H1 (cell line): ENCODE measurements at regions not wholly inside any gene's neighbourhood (a gene's known extent, or its start where the extent isn't known, plus 50 kb on each side); places are given as distances from the start of the nearest gene placed in this dataset.

Experiments
- CTCF ChIA-PET: fragments of 300-600 bp; sonication (Branson Sonifier 250); formaldehyde crosslinking; loops from one replicate; lab custom pipeline; 2021; ENCODE audit not compliant: partially characterized antibody; lab: Charles Lee
- POLR2A ChIA-PET: fragments of 300-600 bp; sonication (Branson Sonifier 250); formaldehyde crosslinking; loops from one replicate; lab custom pipeline; 2021; ENCODE audit warnings: inconsistent platforms; ENCODE audit not compliant: partially characterized antibody; lab: Charles Lee
- DNase-seq, 2 experiments: peaks; one replicate each; pipeline versions ENCODE4 v3.0.0 to v3.0.0-alpha.2; 2010 to 2022; ENCODE audit warnings: low spot score in 2 of 2, low read depth in 1 of 2, mixed read lengths in 1 of 2
- FAIRE-seq: peaks from 2 replicates; lab custom pipeline; 2011; peaks lifted over from hg19 to GRCh38; lab: Jason Lieb, UNC
- H2AFZ ChIP-seq: 2 replicates; pipeline ENCODE4 v1.8.1; 2012; ENCODE audit warnings: low read length, inconsistent platforms
- H2AK5ac ChIP-seq: 2 replicates; pipeline ENCODE4 v1.6.1; 2013; ENCODE audit warnings: low read depth, low read length
- H2BK120ac ChIP-seq: replicated peaks from 2 replicates; pipeline ENCODE3; 2013; ENCODE audit warnings: low read depth, low read length, inconsistent platforms
- H2BK12ac ChIP-seq: 2 replicates; pipeline ENCODE4 v1.6.1; 2013; ENCODE audit warnings: low read depth, low read length
- H2BK15ac ChIP-seq: 2 replicates; pipeline ENCODE4 v1.6.1; 2013; ENCODE audit warnings: low read length
- H2BK20ac ChIP-seq: 2 replicates; pipeline ENCODE4 v1.6.1; 2013; ENCODE audit warnings: low read length
- H2BK5ac ChIP-seq: 2 replicates; pipeline ENCODE4 v1.6.1; 2013; ENCODE audit warnings: low read depth, low read length
- H3K14ac ChIP-seq: 2 replicates; pipeline ENCODE4 v1.6.1; 2013; ENCODE audit warnings: inconsistent platforms; ENCODE audit not compliant: insufficient read length
- H3K18ac ChIP-seq: 2 replicates; pipeline ENCODE4 v1.6.1; 2013; ENCODE audit warnings: low read length; ENCODE audit errors: extremely low read depth
- H3K23ac ChIP-seq: 2 replicates; pipeline ENCODE4 v1.6.1; 2013; ENCODE audit warnings: inconsistent platforms; ENCODE audit not compliant: insufficient read length
- H3K23me2 ChIP-seq: 2 replicates; pipeline ENCODE4 v1.6.1; 2013; ENCODE audit warnings: low read depth, low read length
- H3K27ac ChIP-seq: 2 replicates; pipeline ENCODE4 v1.6.1; 2011; ENCODE audit warnings: low read depth, low read length, inconsistent platforms
- H3K27me3 ChIP-seq, 4 experiments: replicated peaks in 1 of 4; 1 replicate in 1 of 4; 2 replicates in 3 of 4; pipeline versions ENCODE4 v1.6.1 to v1.8.1; 2011 to 2013; ENCODE audit warnings: low read length in 3 of 4, mild to moderate bottlenecking in 3 of 4, inconsistent platforms in 2 of 4, mixed read lengths in 2 of 4, moderate library complexity in 1 of 4; ENCODE audit not compliant: control insufficient read depth in 3 of 4, insufficient read depth in 3 of 4; ENCODE audit errors: extremely low read depth in 1 of 4
- H3K36me3 ChIP-seq, 4 experiments: 2 replicates each; pipeline versions ENCODE4 v1.6.1 to v1.8.1; 2011 to 2013; ENCODE audit warnings: mild to moderate bottlenecking in 4 of 4, low read length in 3 of 4, moderate library complexity in 2 of 4, control low read depth in 1 of 4, inconsistent platforms in 1 of 4; ENCODE audit not compliant: insufficient read depth in 4 of 4, control insufficient read depth in 2 of 4
- H3K4ac ChIP-seq: replicated peaks from 2 replicates; pipeline ENCODE3; 2013; ENCODE audit warnings: low read length, low read depth, mixed read lengths, inconsistent platforms; ENCODE audit not compliant: insufficient read length
- H3K4me1 ChIP-seq, 4 experiments: replicated peaks in 1 of 4; 1 replicate in 1 of 4; 2 replicates in 3 of 4; pipeline versions ENCODE4 v1.6.1 to v1.8.1; 2011 to 2013; ENCODE audit warnings: low read length in 3 of 4, inconsistent platforms in 2 of 4, mixed read lengths in 1 of 4; ENCODE audit not compliant: insufficient read depth in 4 of 4, control insufficient read depth in 3 of 4
- H3K4me2 ChIP-seq, 2 experiments: 2 replicates each; pipeline versions ENCODE4 v1.6.1 to v1.8.1; 2011 to 2013; ENCODE audit warnings: low read depth in 2 of 2, low read length in 2 of 2, control low read depth in 1 of 2, inconsistent platforms in 1 of 2, mild to moderate bottlenecking in 1 of 2; ENCODE audit not compliant: insufficient read depth in 1 of 2
- H3K4me3 ChIP-seq, 4 experiments: fragments of 200-600, 300-600 bp in 1 of 4; sonication (generic), shearing (Covaris generic), sonication (Bioruptor Twin) in 1 of 4; 2 replicates each; pipeline versions ENCODE4 v1.5.1 to v1.8.1; 2011 to 2016; ENCODE audit warnings: low read length in 4 of 4, low read depth in 3 of 4, control low read depth in 2 of 4, inconsistent platforms in 2 of 4, mild to moderate bottlenecking in 2 of 4, mixed read lengths in 1 of 4, moderate library complexity in 1 of 4; ENCODE audit not compliant: insufficient read depth in 2 of 4; ENCODE audit errors: extremely low read depth in 1 of 4
- H3K56ac ChIP-seq: replicated peaks from 2 replicates; pipeline ENCODE3; 2013; ENCODE audit warnings: low read depth, mild to moderate bottlenecking, mixed read lengths, low read length, inconsistent platforms; ENCODE audit not compliant: insufficient read length
- H3K79me1 ChIP-seq: 2 replicates; pipeline ENCODE4 v1.6.1; 2013; ENCODE audit warnings: low read depth, low read length, control low read depth
- H3K79me2 ChIP-seq, 2 experiments: 2 replicates each; pipeline versions ENCODE4 v1.6.1 to v1.8.1; 2012 to 2013; ENCODE audit warnings: low read length in 2 of 2, mild to moderate bottlenecking in 2 of 2, inconsistent platforms in 1 of 2; ENCODE audit not compliant: insufficient read depth in 2 of 2, control insufficient read depth in 1 of 2
- H3K9ac ChIP-seq, 4 experiments: replicated peaks in 1 of 4; 1 replicate in 1 of 4; 2 replicates in 3 of 4; pipeline versions ENCODE4 v1.6.1 to v1.8.1; 2011 to 2013; ENCODE audit warnings: low read depth in 3 of 4, low read length in 3 of 4, control low read depth in 2 of 4, mild to moderate bottlenecking in 2 of 4, moderate library complexity in 2 of 4, inconsistent platforms in 1 of 4; ENCODE audit errors: extremely low read depth in 1 of 4
- H3K9me3 ChIP-seq, 2 experiments: 2 replicates each; pipeline versions ENCODE4 v1.6.1 to v1.8.1; 2012 to 2013; ENCODE audit warnings: mild to moderate bottlenecking in 2 of 2, moderate library complexity in 2 of 2, control low read depth in 1 of 2, inconsistent platforms in 1 of 2, low read depth in 1 of 2, low read length in 1 of 2, mixed read lengths in 1 of 2; ENCODE audit not compliant: insufficient read depth in 2 of 2
- H4K20me1 ChIP-seq, 2 experiments: replicated peaks in 1 of 2; 2 replicates each; pipeline versions ENCODE3 to v1.8.1; 2011 to 2013; ENCODE audit warnings: inconsistent platforms in 2 of 2, low read length in 2 of 2, mild to moderate bottlenecking in 1 of 2; ENCODE audit not compliant: insufficient read depth in 2 of 2, control insufficient read depth in 1 of 2
- H4K5ac ChIP-seq: 2 replicates; pipeline ENCODE4 v1.6.1; 2013; ENCODE audit warnings: low read length, low read depth, mixed read lengths, inconsistent platforms; ENCODE audit not compliant: insufficient read length
- H4K8ac ChIP-seq: 2 replicates; pipeline ENCODE4 v1.8.0; 2013; ENCODE audit warnings: mild to moderate bottlenecking, moderate library complexity, low read length, inconsistent platforms; ENCODE audit not compliant: insufficient read depth; ENCODE audit errors: extremely low read depth
- H4K91ac ChIP-seq: replicated peaks from 2 replicates; pipeline ENCODE3; 2013; ENCODE audit warnings: low read length, mixed read lengths, inconsistent platforms; ENCODE audit not compliant: insufficient read length
- ATF2 ChIP-seq: IDR thresholded peaks from 2 replicates; pipeline ENCODE4 v1.6.1; 2012; ENCODE audit warnings: low read length, inconsistent platforms
- BRCA1 ChIP-seq: IDR thresholded peaks from 2 replicates; pipeline ENCODE4 v1.6.1; 2012; ENCODE audit warnings: low read depth, low read length, improper control_type of control experiment
- CHD1 ChIP-seq: IDR thresholded peaks from 2 replicates; pipeline ENCODE4 v1.6.1; 2012; ENCODE audit warnings: low read depth, low read length, improper control_type of control experiment
- GABPA ChIP-seq: IDR thresholded peaks from 2 replicates; pipeline ENCODE4 v1.6.1; 2011; ENCODE audit warnings: mild to moderate bottlenecking, low read length, moderate library complexity, borderline replicate concordance; ENCODE audit not compliant: insufficient read depth
- MAFK ChIP-seq: IDR thresholded peaks from 2 replicates; pipeline ENCODE4 v1.6.1; 2012; ENCODE audit warnings: low read depth, mild to moderate bottlenecking, improper control_type of control experiment, low read length
- SP2 ChIP-seq: IDR thresholded peaks from 2 replicates; pipeline ENCODE4 v1.6.1; 2012; ENCODE audit warnings: mild to moderate bottlenecking, low read length, inconsistent platforms
- TBP ChIP-seq: IDR thresholded peaks from 2 replicates; pipeline ENCODE4 v1.6.1; 2011; ENCODE audit warnings: low read depth, low read length, improper control_type of control experiment
- YY1 ChIP-seq: IDR thresholded peaks from 2 replicates; pipeline ENCODE4 v1.6.1; 2011; ENCODE audit warnings: low read depth, mild to moderate bottlenecking, low read length
- ZNF274 ChIP-seq: IDR thresholded peaks from 2 replicates; pipeline ENCODE4 v1.7.0; 2012; ENCODE audit warnings: low read length, borderline replicate concordance; ENCODE audit errors: extremely low read depth
- WGBS, 2 experiments: shearing (Covaris generic) in 1 of 2; methylation state at CpG; one replicate each; pipeline versions ENCODE4 v1.1.6 to v1.1.7; 2013 to 2015; ENCODE audit warnings: low lambda C conversion rate in 2 of 2, mixed read lengths in 2 of 2, inconsistent platforms in 1 of 2, low coverage in 1 of 2, missing lambda C conversion rate in 1 of 2; ENCODE audit not compliant: insufficient replicate concordance in 2 of 2, insufficient coverage in 1 of 2, insufficient read length in 1 of 2; ENCODE audit errors: extremely low coverage in 1 of 2, missing lambda C conversion rate in 1 of 2; 5-methylcytosine and 5-hydroxymethylcytosine counted together

- H3K4me2 ChIP-seq, result no peak overlapping the region
- H2BK20ac ChIP-seq, result no peak overlapping the region
- H4K8ac ChIP-seq, result no peak overlapping the region
- no peak for TF ChIP-seq YY1
- no peak for TF ChIP-seq TBP
- TF ChIP-seq CHD1, result no peak
- TF ChIP-seq SP2, result no peak
- no peak for TF ChIP-seq GABPA
- TF ChIP-seq BRCA1, result no peak
- no peak for TF ChIP-seq ATF2
- TF ChIP-seq ZNF274, result no peak
- TF ChIP-seq MAFK, result no peak
- no peak overlapping the region for H2BK15ac ChIP-seq
- H3K9ac ChIP-seq, result no peak overlapping the region
- no peak overlapping the region for H3K27ac ChIP-seq
- FAIRE-seq (no peak), DNase-seq (no peak)
- H3K23ac ChIP-seq, result no peak overlapping the region
- WGBS, 2 experiments, result 84% methylated on average over 1 of the region's 1 CpG; no CpG with 5 or more reads in 1 of the 2 experiments
- no peak overlapping the region for H3K18ac ChIP-seq
- no peak overlapping the region for H2AFZ ChIP-seq
- H2BK5ac ChIP-seq, result no peak overlapping the region
- H3K9me3 ChIP-seq, result no peaks in the 10 kb centered on the region
- H3K36me3 ChIP-seq, result no peaks in the 10 kb centered on the region
- no peak overlapping the region for H4K91ac ChIP-seq
- H3K4ac ChIP-seq, result no peak overlapping the region
- H3K56ac ChIP-seq, result no peak overlapping the region
- H3K79me1 ChIP-seq, result no peaks in the 10 kb centered on the region
- H2BK12ac ChIP-seq, result no peak overlapping the region
- H2BK120ac ChIP-seq, result no peak overlapping the region
- no peaks in the 10 kb centered on the region for H3K4me1 ChIP-seq
- POLR2A ChIA-PET, result interaction anchor here (0.7 to 1.2 kb wide), 2 partner anchors 16 to 124 kb away, joined by 3 to 7 read pairs; no protein-coding TSS in a partner anchor
- no peaks in the 10 kb centered on the region for H3K23me2 ChIP-seq
- H3K14ac ChIP-seq, result no peak overlapping the region
- H4K20me1 ChIP-seq, result no peaks in the 10 kb centered on the region
- H3K79me2 ChIP-seq, result no peaks in the 10 kb centered on the region
- no peaks in the 10 kb centered on the region for H3K27me3 ChIP-seq
- H2AK5ac ChIP-seq, result no peak overlapping the region
- CTCF ChIA-PET, result interaction anchor here (0.8 to 1.9 kb wide), 3 partner anchors 14 to 30 kb away, joined by 3 to 6 read pairs (median 5); no protein-coding TSS in a partner anchor
- H3K4me3 ChIP-seq, result no peak overlapping the region
- no peak overlapping the region for H4K5ac ChIP-seq
Observed at GRCh38 chr5:158045696-158046095, 186.8 kb upstream of the CLINT1 start.
